Hematopoietic multipotent progenitor cell treated with erythropoietin and hydrocortisone succinate and interleukin-3 and kit ligand, for 4 days (in vitro differentiated cells): ENCODE measurements at regions not wholly inside any gene's neighbourhood (a gene's known extent, or its start where the extent isn't known, plus 50 kb on each side); places are given as distances from the start of the nearest gene placed in this dataset.
"Not testable (repeated sequence)": the region's sequence is repeated elsewhere in the genome, so short reads cannot be mapped to it uniquely, and the experiment has no call there.

Experiments
- DNase-seq: peaks from one replicate; pipeline ENCODE4 v3.0.0-alpha.2; 2015

GRCh38 chr2:87956613-87957012 lies 59.7 kb downstream of the RNU2-63P start:
- DNase-seq: peak; percentile 1

- not testable (repeated sequence) for DNase-seq
These were observed 67.3 kb downstream of the RNU2-63P start for GRCh38 chr2:87949008-87949407.

GRCh38 chr2:87946644-87947370 lies 69.5 kb downstream of the RNU2-63P start:
- DNase-seq: not testable (repeated sequence)

- not testable (repeated sequence) for DNase-seq
These were observed 77.0 kb downstream of the RNU2-63P start for GRCh38 chr2:87939299-87939698.

- not testable (repeated sequence) for DNase-seq
These were observed 93.5 kb upstream of the RGPD2 start for GRCh38 chr2:87919023-87919665.

- DNase-seq: not testable (repeated sequence)
These were observed 91.6 kb upstream of the RGPD2 start for GRCh38 chr2:87917194-87917593.

- not testable (repeated sequence) for DNase-seq
These were observed 85.3 kb upstream of the RGPD2 start for GRCh38 chr2:87910848-87911247.

GRCh38 chr2:87909042-87909441 lies 83.4 kb upstream of the RGPD2 start:
- not testable (repeated sequence) for DNase-seq

GRCh38 chr2:87907556-87908099 lies 82.0 kb upstream of the RGPD2 start:
- not testable (repeated sequence) for DNase-seq

GRCh38 chr2:87903242-87904114 lies 77.9 kb upstream of the RGPD2 start:
- DNase-seq: peak; percentile 3

- not testable (repeated sequence) for DNase-seq
These were observed 58.1 kb upstream of the RGPD2 start for GRCh38 chr2:87883659-87884058.
